Sigmoid colon (tissue), 4 donors: ENCODE measurements at regions not wholly inside any gene's neighbourhood (a gene's known extent, or its start where the extent isn't known, plus 50 kb on each side); places are given as distances from the start of the nearest gene placed in this dataset.

ENCODE experiments used
- EP300 ChIP-seq, 4 donors: sonication (generic); formaldehyde crosslinking; IDR thresholded peaks; one replicate each; pipeline ENCODE4 v1.6.1; 2017; ENCODE audit warnings: antibody characterized with exemption in 4 of 4
- POLR2A ChIP-seq, 2 donors: fragments of 450-650 bp; IDR thresholded peaks; one replicate each; pipeline ENCODE4 v1.6.1; 2016; ENCODE audit warnings: antibody characterized with exemption in 2 of 2, mild to moderate bottlenecking in 2 of 2, moderate library complexity in 2 of 2
- POLR2AphosphoS5 ChIP-seq, 4 donors: sonication (generic); formaldehyde crosslinking; IDR thresholded peaks; one replicate each; pipeline ENCODE4 v1.6.1; 2017; ENCODE audit warnings: antibody characterized with exemption in 4 of 4
- TF ChIP-seq, protein P1 (sequence below), 4 experiments: fragments of 450-650 bp in 3 of 4; fragments of 200-600 bp in 1 of 4; IDR thresholded peaks; one replicate each; pipeline ENCODE4 v1.5.1; 2016 to 2019; ENCODE audit warnings: antibody characterized with exemption in 4 of 4, mild to moderate bottlenecking in 3 of 4, moderate library complexity in 2 of 4

DNA sequence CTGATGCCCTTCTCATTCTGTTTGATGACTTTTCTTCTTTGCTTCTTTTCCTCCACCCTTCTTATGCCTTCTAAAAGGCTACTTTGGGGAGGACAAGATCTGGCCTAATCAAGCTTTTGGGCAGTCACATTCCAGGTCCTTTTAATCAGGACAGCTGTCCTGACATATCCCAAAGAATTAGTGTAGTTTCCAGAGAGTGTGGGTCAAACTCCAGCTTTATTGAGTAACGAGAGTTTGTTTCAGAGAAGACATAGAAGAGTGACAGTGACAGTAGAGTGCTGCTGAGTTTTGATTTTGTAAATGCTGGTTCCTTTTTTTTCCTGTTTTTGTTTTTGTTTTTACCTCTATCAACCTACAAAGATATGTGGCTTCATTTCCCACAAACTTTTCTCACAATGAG, 158.4 kb upstream of the SESN3 start:
- TF ChIP-seq EP300 (IDR thresholded peaks at IDR 0.05), result no peak
- TF ChIP-seq, protein P1, sequence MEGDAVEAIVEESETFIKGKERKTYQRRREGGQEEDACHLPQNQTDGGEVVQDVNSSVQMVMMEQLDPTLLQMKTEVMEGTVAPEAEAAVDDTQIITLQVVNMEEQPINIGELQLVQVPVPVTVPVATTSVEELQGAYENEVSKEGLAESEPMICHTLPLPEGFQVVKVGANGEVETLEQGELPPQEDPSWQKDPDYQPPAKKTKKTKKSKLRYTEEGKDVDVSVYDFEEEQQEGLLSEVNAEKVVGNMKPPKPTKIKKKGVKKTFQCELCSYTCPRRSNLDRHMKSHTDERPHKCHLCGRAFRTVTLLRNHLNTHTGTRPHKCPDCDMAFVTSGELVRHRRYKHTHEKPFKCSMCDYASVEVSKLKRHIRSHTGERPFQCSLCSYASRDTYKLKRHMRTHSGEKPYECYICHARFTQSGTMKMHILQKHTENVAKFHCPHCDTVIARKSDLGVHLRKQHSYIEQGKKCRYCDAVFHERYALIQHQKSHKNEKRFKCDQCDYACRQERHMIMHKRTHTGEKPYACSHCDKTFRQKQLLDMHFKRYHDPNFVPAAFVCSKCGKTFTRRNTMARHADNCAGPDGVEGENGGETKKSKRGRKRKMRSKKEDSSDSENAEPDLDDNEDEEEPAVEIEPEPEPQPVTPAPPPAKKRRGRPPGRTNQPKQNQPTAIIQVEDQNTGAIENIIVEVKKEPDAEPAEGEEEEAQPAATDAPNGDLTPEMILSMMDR (IDR thresholded peaks at IDR 0.05), result no peak
- no peak for TF ChIP-seq POLR2A (IDR thresholded peaks at IDR 0.05)
- TF ChIP-seq POLR2AphosphoS5 (IDR thresholded peaks at IDR 0.05), result no peak
